HG03108 (cell line): ENCODE measurements at regions not wholly inside any gene's neighbourhood (a gene's known extent, or its start where the extent isn't known, plus 50 kb on each side); places are given as distances from the start of the nearest gene placed in this dataset.
"Not testable (repeated sequence)": the region's sequence is repeated elsewhere in the genome, so short reads cannot be mapped to it uniquely, and the experiment has no call there.

ENCODE experiments used
- ATAC-seq: cut with Tn5 transposase; IDR thresholded peaks from one replicate; pipeline ENCODE4 v1.9.1; 2021; ENCODE audit warnings: moderate library complexity; ENCODE audit not compliant: unreplicated experiment

DNA sequence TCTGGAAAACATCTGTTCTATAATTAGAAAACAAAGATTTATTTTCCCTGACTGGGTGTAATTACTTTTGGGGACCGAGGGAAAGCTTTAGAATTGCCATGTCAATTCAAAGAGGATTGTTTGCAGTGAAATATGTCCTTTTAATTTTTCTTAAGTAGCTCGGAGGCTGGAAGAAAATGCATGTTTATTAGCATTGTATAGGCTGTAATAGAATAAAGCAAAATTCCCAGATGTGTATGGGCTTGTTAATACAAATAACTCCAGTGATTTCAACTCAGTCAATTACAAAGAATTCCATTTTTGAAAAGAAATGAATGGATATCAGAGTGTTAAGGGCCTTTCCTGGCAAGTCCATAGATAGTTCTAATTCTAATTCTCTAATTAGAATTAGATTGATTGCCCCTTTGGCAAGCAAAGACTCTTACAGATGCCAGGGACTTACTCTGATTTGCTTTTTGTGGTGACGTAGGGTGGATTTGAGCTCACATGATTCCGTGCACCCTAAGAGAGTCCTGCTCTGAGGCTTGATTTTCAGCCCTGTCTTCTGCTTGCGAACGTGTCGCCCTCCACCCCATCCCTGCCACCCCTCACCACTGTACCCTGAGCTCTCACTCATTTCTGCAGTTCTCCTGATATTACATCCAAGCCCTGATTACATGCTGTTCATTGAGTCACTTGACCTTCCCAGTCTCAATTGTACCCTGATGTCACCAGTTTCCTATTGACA, 70.0 kb upstream of the FAM20A start:
- ATAC-seq = no peak

DNA sequence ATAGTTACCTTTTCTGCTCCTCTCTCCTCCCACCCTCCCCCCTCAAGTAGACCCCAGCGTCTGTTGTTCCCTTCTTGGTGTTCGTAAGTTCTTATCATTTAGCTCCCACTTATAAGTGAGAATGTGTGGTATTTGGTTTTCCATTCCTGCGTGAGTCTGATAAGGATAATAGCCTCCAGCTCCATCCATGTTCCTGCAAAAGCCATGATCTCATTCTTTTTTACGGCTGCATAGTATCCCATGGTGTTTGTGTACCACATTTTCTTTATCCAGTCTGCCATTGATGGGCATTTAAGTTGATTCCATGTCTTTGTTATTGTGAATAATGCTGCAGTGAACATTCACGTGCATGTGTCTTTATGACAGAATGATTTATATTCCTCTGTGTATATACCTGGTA, 65.3 kb upstream of the FAM20A start:
- ATAC-seq = not testable (repeated sequence)

- ATAC-seq = no peak
Measured at GRCh38 chr17:68665373-68665772, 64.2 kb upstream of the FAM20A start.

GRCh38 chr17:68662479-68662878, 61.3 kb upstream of the FAM20A start:
- no peak for ATAC-seq

GRCh38 chr17:68662037-68662432, 60.9 kb upstream of the FAM20A start:
- no peak for ATAC-seq

DNA sequence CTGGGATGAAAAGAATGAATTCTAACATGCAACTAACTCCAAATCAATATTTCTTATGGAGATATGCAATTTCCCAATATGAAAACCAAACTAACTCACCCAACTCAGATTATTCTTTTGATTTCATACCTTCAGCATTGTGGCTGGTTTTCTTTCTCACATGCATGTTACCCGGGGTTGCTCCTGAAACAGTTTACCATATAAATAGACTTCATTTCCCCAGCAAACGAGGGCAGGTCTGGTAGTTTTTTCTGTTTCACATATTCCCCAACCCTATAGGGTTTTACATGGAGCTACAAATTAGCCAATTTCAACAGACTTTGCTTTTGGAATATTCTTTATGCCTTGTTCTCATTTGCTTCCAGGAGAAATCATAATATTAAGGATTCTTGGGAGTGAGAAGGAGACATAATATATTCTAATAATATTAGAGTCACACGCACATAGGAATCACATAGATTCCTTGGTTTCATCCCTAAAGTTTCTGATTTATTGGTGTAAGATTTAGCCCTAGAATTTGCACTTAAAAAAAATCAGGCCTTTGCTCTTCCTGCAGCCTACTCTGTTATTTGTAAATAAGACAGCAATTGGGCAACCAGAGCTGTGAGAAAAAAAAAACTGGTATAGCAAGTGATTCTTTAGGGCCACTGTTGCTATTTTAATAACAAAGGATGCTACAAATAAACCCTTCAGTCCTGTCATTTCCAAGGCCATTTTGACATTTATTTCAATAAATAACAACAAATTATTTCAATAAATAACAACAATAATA, 60.3 kb upstream of the FAM20A start:
- ATAC-seq = no peak

- no peak for ATAC-seq
Measured at GRCh38 chr17:68660302-68660701, 59.1 kb upstream of the FAM20A start.

GRCh38 chr17:68658999-68659780, 58.0 kb upstream of the FAM20A start:
- ATAC-seq = no peak

- no peak for ATAC-seq
Measured at GRCh38 chr17:68657576-68657975, 56.4 kb upstream of the FAM20A start.

GRCh38 chr17:68657166-68657565, 56.0 kb upstream of the FAM20A start:
- no peak for ATAC-seq

DNA sequence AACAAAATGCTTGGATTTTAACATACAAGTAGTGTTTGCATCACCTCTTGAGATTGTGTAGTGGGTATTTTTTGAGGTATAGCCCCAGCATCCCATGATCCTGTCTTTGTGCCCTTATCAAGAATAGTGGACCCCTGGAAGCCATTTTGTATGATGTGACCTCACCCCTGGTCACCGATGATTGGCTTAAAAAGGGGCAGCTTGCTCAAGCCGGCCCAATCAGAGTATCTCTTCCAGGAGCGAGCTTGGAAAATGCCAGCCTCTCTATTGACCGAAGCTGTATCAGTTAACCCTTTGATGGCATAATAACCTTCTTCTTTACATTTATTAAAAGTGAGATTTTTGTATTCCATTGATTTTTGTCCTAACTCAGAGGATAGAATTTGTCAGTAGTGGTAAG, 55.5 kb upstream of the FAM20A start:
- no peak for ATAC-seq
